Heart left ventricle (tissue), 16 donors: ENCODE measurements at regions not wholly inside any gene's neighbourhood (a gene's known extent, or its start where the extent isn't known, plus 50 kb on each side); places are given as distances from the start of the nearest gene placed in this dataset.
A peak's percentile ranks its signal among the peaks of the same experiment; 100 is the strongest.

Experiments used
- ATAC-seq, 4 donors: fragments of 200-7000 bp; cut with Tn5 transposase; one replicate each; pipeline ENCODE4 v1.9.1; 2020 to 2022; ENCODE audit warnings: moderate library complexity in 4 of 4, mild to moderate bottlenecking in 3 of 4, moderate number of reproducible peaks in 1 of 4
- DNase-seq, 5 donors: peaks; one replicate each; pipeline ENCODE4 v3.0.0-alpha.2; 2020
- H3K27ac ChIP-seq, 12 donors: fragments of 200-600 bp; sonication (generic) in 4 of 12; one replicate each; pipeline versions ENCODE4 v1.5.0 to v1.8.0; 2016 to 2022; ENCODE audit warnings: mild to moderate bottlenecking in 2 of 12
- H3K27me3 ChIP-seq, 9 donors: fragments of 200-600 bp; sonication (generic) in 2 of 9; one replicate each; pipeline versions ENCODE4 v1.5.1 to v1.8.0; 2016 to 2022; ENCODE audit warnings: mild to moderate bottlenecking in 3 of 9
- H3K36me3 ChIP-seq, 9 donors: fragments of 200-600 bp; sonication (generic) in 2 of 9; one replicate each; pipeline versions ENCODE4 v1.5.0 to v1.8.0; 2018 to 2022; ENCODE audit warnings: mild to moderate bottlenecking in 2 of 9
- H3K4me1 ChIP-seq, 12 donors: fragments of 200-600 bp; sonication (generic) in 4 of 12; one replicate each; pipeline versions ENCODE4 v1.5.0 to v1.8.0; 2016 to 2022; ENCODE audit warnings: mild to moderate bottlenecking in 3 of 12
- H3K4me3 ChIP-seq, 12 donors: fragments of 200-600 bp; sonication (generic) in 4 of 12; one replicate each; pipeline versions ENCODE4 v1.5.0 to v1.8.0; 2017 to 2022; ENCODE audit warnings: mild to moderate bottlenecking in 9 of 12, moderate library complexity in 4 of 12
- H3K9me3 ChIP-seq, 12 donors: fragments of 200-600 bp; sonication (generic) in 4 of 12; one replicate each; pipeline versions ENCODE4 v1.5.0 to v1.8.0; 2016 to 2022; ENCODE audit warnings: mild to moderate bottlenecking in 1 of 12
- CTCF ChIP-seq, 12 donors: fragments of 200-600 bp; sonication (generic) in 4 of 12; IDR thresholded peaks; one replicate each; pipeline versions ENCODE4 v1.5.0 to v1.8.0; 2018 to 2022; ENCODE audit warnings: antibody characterized with exemption in 12 of 12, mild to moderate bottlenecking in 5 of 12
- POLR2A ChIP-seq, 2 donors: fragments of 450-650 bp; IDR thresholded peaks; one replicate each; pipeline ENCODE4 v1.6.1; 2017; ENCODE audit warnings: antibody characterized with exemption in 2 of 2, mild to moderate bottlenecking in 2 of 2, moderate library complexity in 2 of 2
- WGBS, 4 donors: extraction: QIAGEN DNeasy Blood & Tissue Kit in 2 of 4; methylation state at CpG; one replicate each; pipeline versions ENCODE4 v1.1.5 to v1.1.7; 2013 to 2018; 5-methylcytosine and 5-hydroxymethylcytosine counted together
- intact Hi-C, 10 donors: fragments of 100-400 bp; cut with DNase I; formaldehyde crosslinking; loops; one replicate each; pipeline versions ENCODE4 v1.11.1 to v1.14.2; 2022
- donor health status: ischemic (EF 13 %, LVEDD 7.1; RV severe dilation, severe dysfunction).
- donor health status: healthy with polysubstance abuse.
- donor health status: DM: no; HTN: yes; CAD: no.
- donor health status: DM: no; HTN: no; CAD: no.
- donor health status: ischemic (EF 25% LVEDD 6.9; RV normal size, moderate dysfunction).
- donor health status: ischemic (EF 25% LVEDD 5.7; RV mildly dilated, moderate dysfunction).
- donor health status: healthy.
- donor health status: DM: yes; HTN: yes; CAD: no.
- donor health status: ischemic (EF 35%, LVEDD 5.7; RV mildly dilated, moderate dysfunction).
- donor health status: nonischemic (EF 11% LVEDD 7.7; RV severe dilation, severe dysfunction).
- donor health status: DM: yes; HTN: yes; CAD: no.
- donor health status: PGD.
- donor health status: ischemic (EF 29% LVEDD 5.4; RV normal size, mild dysfunction).
- donor health status: nonischemic (EF 23%, LVEDD 6.1; RV moderate dilation, normal function).

GRCh38 chr4:62560858-62561257 is 1360.7 kb downstream of the ADGRL3 start:
- ATAC-seq = no peak
- intact Hi-C loops = no loop called here

GRCh38 chr4:62550121-62550520 is 1350.0 kb downstream of the ADGRL3 start:
- H3K4me3 ChIP-seq = no peak overlapping the region
- no peak for ATAC-seq
- H3K27ac ChIP-seq = no peak overlapping the region
- H3K4me1 ChIP-seq = no peaks in the 10 kb centered on the region
- no peaks in the 10 kb centered on the region for H3K27me3 ChIP-seq
- no peak for DNase-seq
- TF ChIP-seq POLR2A (IDR thresholded peaks at IDR 0.05) = no peak
- no peak for TF ChIP-seq CTCF (IDR thresholded peaks at IDR 0.05)
- H3K36me3 ChIP-seq = no peaks in the 10 kb centered on the region
- no peaks in the 10 kb centered on the region for H3K9me3 ChIP-seq
- intact Hi-C loops = no loop called here
- 80 to 87% (median 86%) methylated on average over 2 of the region's 2 CpGs for WGBS, 4 donors

More at GRCh38 chr4:62560858-62561257, 1360.7 kb downstream of the ADGRL3 start:
- no peak for TF ChIP-seq CTCF (IDR thresholded peaks at IDR 0.05)
- no peak for TF ChIP-seq POLR2A (IDR thresholded peaks at IDR 0.05)
- Histone ChIP-seq H3K4me1 (no peaks in the 10 kb centered on the region), H3K27ac (no peak overlapping the region), H3K4me3 (no peak overlapping the region), H3K27me3 (no peaks in the 10 kb centered on the region), H3K9me3 (peaks cover 0 to 3% (median 0%) of the 10 kb centered on the region in 12 donors), H3K36me3 (no peaks in the 10 kb centered on the region)
- no peak for DNase-seq

GRCh38 chr4:62549601-62550000 is 1349.5 kb downstream of the ADGRL3 start:
- 93 to 100% (median 96%) methylated on average over 1 of the region's 1 CpG for WGBS, 4 donors
- intact Hi-C loops = no loop called here
- H3K27me3 ChIP-seq = no peaks in the 10 kb centered on the region
- DNase-seq (no peak), ATAC-seq (no peak)
- no peaks in the 10 kb centered on the region for H3K4me1 ChIP-seq
- H3K9me3 ChIP-seq = no peaks in the 10 kb centered on the region
- no peaks in the 10 kb centered on the region for H3K36me3 ChIP-seq
- H3K4me3 ChIP-seq = no peak overlapping the region
- no peak overlapping the region for H3K27ac ChIP-seq
- TF ChIP-seq CTCF (IDR thresholded peaks at IDR 0.05) (no peak), POLR2A (IDR thresholded peaks at IDR 0.05) (no peak)

- Histone ChIP-seq H3K4me1 (no peaks in the 10 kb centered on the region), H3K4me3 (no peak overlapping the region), H3K36me3 (no peaks in the 10 kb centered on the region), H3K9me3 (no peaks in the 10 kb centered on the region), H3K27ac (peak overlapping the region in 3 of 12 donors; percentile 7 to 39 (median 37)), H3K27me3 (no peaks in the 10 kb centered on the region)
- intact Hi-C loops = no loop called here
- DNase-seq (no peak), ATAC-seq (peak in 1 of 4 donors; percentile 37)
- TF ChIP-seq CTCF (IDR thresholded peaks at IDR 0.05) (no peak), POLR2A (IDR thresholded peaks at IDR 0.05) (no peak)
Observed at GRCh38 chr4:62548765-62549164, 1348.6 kb downstream of the ADGRL3 start.
